ENCODE measurements at regions not wholly inside any gene's neighbourhood (a gene's known extent, or its start where the extent isn't known, plus 50 kb on each side); places are given as distances from the start of the nearest gene placed in this dataset.

DNA sequence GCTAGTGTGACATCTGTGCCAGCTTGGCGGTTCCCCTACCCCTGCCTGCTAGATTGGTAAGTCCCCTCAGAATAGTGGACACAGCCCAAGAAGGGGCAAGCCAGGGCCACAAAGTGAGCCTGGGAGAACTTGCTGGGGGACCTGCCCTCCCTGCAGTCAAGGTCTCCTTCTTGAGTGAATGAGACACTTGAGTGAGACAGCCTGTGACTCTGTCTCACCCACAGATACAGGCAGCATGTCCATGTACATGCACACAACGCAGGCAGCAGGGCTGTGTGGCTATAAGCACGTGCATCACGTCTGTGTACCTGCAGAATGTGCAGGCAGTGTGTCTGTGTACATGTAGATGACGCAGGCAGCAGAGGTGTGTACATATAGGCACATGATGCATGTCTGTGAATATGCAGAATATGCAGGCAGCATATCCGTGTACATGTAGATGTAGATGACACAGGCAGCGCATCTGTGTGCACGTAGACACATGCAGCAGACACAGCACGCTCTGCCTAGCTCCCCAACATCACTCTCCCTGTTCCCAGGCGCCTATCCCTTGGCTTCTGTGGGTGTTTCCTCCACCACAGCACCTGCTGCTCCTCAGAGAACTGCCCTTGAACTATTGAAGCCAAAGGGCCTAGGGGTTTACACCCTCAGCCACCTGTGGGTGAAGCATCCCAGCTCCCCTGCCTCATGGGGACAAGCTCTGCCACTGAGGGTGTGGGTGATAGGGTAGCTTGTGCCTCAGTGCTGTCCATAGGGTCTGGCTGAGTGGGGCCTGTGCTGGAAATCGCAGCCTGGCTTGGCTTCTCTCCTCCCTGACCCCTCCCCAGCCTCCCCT is 147.2 kb upstream of the TWIST2 start:
- Mint-ChIP-seq H3K36me3 (no peaks in the 10 kb centered on the region), H3K9me3 (no peaks in the 10 kb centered on the region)
- no peak for TF ChIP-seq CTCF (IDR thresholded peaks at IDR 0.05; ENCODE audit: unreplicated experiment)

DNA sequence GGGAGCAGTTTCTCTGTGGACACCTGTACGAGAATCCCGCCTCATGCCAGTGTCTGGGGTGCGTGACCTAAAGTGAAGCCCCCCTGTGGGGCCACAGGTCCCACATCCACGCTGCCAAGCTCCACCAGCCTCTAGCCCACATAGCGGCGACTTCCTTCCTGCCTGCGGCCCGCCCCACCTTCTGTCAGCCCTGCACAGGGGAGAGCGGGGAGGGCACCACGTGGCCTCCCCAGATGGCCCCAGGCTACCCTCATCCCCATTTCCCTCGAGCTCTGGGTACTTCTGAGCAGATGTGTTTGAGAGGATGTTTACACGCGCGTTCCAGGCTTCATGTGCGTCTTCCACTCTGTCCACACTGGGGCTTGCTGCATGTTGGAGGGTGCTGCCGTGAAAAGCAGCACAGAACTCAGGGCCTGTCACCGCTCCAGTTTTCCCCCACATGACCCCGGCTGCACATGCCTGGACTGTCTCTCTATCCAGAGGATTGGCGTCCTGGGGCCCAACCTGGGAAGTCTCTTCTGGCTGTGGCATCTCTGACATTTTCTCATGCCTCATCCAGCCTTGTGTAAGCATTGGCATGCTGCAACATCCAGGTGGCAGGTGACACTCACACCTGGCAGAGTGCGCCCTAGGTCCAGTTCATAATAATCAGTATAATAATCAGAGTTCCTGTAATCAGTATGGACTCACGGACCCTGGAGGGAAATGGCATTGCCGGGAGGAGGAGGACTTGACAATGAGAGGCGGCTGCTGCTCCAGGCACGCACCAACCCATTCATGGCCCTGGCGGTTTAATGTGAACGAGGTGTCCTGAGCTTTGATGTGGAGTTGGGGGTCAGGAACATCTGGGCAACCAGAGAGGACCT is 146.3 kb upstream of the TWIST2 start:
- H3K4me3 Mint-ChIP-seq = no peak overlapping the region
- no peak for DNase-seq (ENCODE audit: low spot score in 2 of 2, unreplicated experiment in 2 of 2)

More for the DNA sequence above, 147.2 kb upstream of the TWIST2 start:
- H3K4me1 Mint-ChIP-seq = peaks cover 19% of the 10 kb centered on the region
- H3K4me3 Mint-ChIP-seq = no peak overlapping the region
- no peak for DNase-seq (ENCODE audit: low spot score in 2 of 2, unreplicated experiment in 2 of 2)
- H3K27ac Mint-ChIP-seq = no peak overlapping the region
- peaks cover 7% of the 10 kb centered on the region for H3K27me3 Mint-ChIP-seq (ENCODE audit: low read depth)

GRCh38 chr2:238702276-238703052 is 145.4 kb upstream of the TWIST2 start:
- Mint-ChIP-seq H3K27ac (peak overlapping the region; percentile 71), H3K4me3 (no peak overlapping the region), H3K4me1 (peaks cover 16% of the 10 kb centered on the region), H3K36me3 (no peaks in the 10 kb centered on the region), H3K27me3 (ENCODE audit: low read depth) (peaks cover 7% of the 10 kb centered on the region), H3K9me3 (no peaks in the 10 kb centered on the region)
- TF ChIP-seq CTCF (IDR thresholded peaks at IDR 0.05; ENCODE audit: unreplicated experiment) = no peak
- no peak for DNase-seq (ENCODE audit: low spot score in 2 of 2, unreplicated experiment in 2 of 2)

More for the DNA sequence above, 146.3 kb upstream of the TWIST2 start:
- H3K4me1 Mint-ChIP-seq = peaks cover 16% of the 10 kb centered on the region
- no peaks in the 10 kb centered on the region for H3K9me3 Mint-ChIP-seq
- peak overlapping the region; percentile 71 for H3K27ac Mint-ChIP-seq
- no peaks in the 10 kb centered on the region for H3K36me3 Mint-ChIP-seq
- TF ChIP-seq CTCF (IDR thresholded peaks at IDR 0.05; ENCODE audit: unreplicated experiment) = no peak
- peaks cover 7% of the 10 kb centered on the region for H3K27me3 Mint-ChIP-seq (ENCODE audit: low read depth)

- no peak overlapping the region for H3K4me3 Mint-ChIP-seq
- TF ChIP-seq CTCF (IDR thresholded peaks at IDR 0.05; ENCODE audit: unreplicated experiment) = no peak
- H3K9me3 Mint-ChIP-seq = no peaks in the 10 kb centered on the region
- DNase-seq (ENCODE audit: low spot score in 2 of 2, unreplicated experiment in 2 of 2) = no peak
- H3K4me1 Mint-ChIP-seq = peaks cover 15% of the 10 kb centered on the region
- no peak overlapping the region for H3K27ac Mint-ChIP-seq
- H3K36me3 Mint-ChIP-seq = no peaks in the 10 kb centered on the region
- H3K27me3 Mint-ChIP-seq (ENCODE audit: low read depth) = peaks cover 10% of the 10 kb centered on the region
These were observed 144.9 kb upstream of the TWIST2 start for GRCh38 chr2:238703053-238703415.

GRCh38 chr2:238703436-238703835 is 144.4 kb upstream of the TWIST2 start:
- H3K4me3 Mint-ChIP-seq = no peak overlapping the region
- H3K9me3 Mint-ChIP-seq = no peaks in the 10 kb centered on the region
- TF ChIP-seq CTCF (IDR thresholded peaks at IDR 0.05; ENCODE audit: unreplicated experiment) = no peak
- no peaks in the 10 kb centered on the region for H3K36me3 Mint-ChIP-seq
- DNase-seq (ENCODE audit: low spot score in 2 of 2, unreplicated experiment in 2 of 2) = no peak
- H3K4me1 Mint-ChIP-seq = peaks cover 11% of the 10 kb centered on the region
- no peak overlapping the region for H3K27ac Mint-ChIP-seq
- peaks cover 12% of the 10 kb centered on the region for H3K27me3 Mint-ChIP-seq (ENCODE audit: low read depth)
